ENCODE measurements at regions not wholly inside any gene's neighbourhood (a gene's known extent, or its start where the extent isn't known, plus 50 kb on each side); places are given as distances from the start of the nearest gene placed in this dataset.

DNA sequence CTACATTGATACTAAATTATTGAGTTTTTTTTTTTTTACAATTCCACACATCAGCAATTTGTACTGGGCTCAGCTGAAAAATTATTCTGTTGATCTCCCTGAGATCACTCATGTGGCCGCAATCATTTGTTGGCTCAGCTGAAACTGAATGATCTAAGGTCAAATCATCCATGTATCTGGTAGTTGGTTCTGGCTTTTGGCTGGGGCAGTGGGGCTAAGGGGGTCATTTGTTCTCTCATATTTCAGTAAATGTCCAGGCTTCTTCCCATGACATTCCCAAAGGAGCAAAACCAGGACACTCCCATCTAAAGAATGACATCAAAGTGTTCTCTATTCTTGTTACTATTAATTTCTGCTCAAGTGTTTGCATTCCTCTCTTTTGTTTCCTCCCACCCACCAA lies 806.7 kb upstream of the ADGRL2 start:
- H3K9ac ChIP-seq (ENCODE audit: low read length): no peak overlapping the region
- no peaks in the 10 kb centered on the region; the same call in 1 of the 2 replicates for H3K9me2 ChIP-seq (replicated peaks; ENCODE audit: insufficient read depth, low read length)
- no peak overlapping the region for H2AFZ ChIP-seq (ENCODE audit: low read depth, low read length, severe bottlenecking)
- H3K4me3 ChIP-seq (ENCODE audit: insufficient read depth, low read length, poor library complexity, severe bottlenecking): no peak overlapping the region
- no peak overlapping the region for H3K27ac ChIP-seq (ENCODE audit: low read depth, low read length)
- no peaks in the 10 kb centered on the region for H3K9me3 ChIP-seq (ENCODE audit: insufficient read depth, low read length)
- no peaks in the 10 kb centered on the region for H3K36me3 ChIP-seq (ENCODE audit: low read length)
- H4K20me1 ChIP-seq (ENCODE audit: low read depth, low read length): no peaks in the 10 kb centered on the region
- no peaks in the 10 kb centered on the region for H3F3A ChIP-seq (ENCODE audit: insufficient read depth)
- no peaks in the 10 kb centered on the region for H3K79me2 ChIP-seq (ENCODE audit: insufficient read depth, low read length)
- TF ChIP-seq EZH2phosphoT487 (conservative IDR thresholded peaks at IDR 0.05; ENCODE audit: low read length): no peak
- TF ChIP-seq, protein P1, sequence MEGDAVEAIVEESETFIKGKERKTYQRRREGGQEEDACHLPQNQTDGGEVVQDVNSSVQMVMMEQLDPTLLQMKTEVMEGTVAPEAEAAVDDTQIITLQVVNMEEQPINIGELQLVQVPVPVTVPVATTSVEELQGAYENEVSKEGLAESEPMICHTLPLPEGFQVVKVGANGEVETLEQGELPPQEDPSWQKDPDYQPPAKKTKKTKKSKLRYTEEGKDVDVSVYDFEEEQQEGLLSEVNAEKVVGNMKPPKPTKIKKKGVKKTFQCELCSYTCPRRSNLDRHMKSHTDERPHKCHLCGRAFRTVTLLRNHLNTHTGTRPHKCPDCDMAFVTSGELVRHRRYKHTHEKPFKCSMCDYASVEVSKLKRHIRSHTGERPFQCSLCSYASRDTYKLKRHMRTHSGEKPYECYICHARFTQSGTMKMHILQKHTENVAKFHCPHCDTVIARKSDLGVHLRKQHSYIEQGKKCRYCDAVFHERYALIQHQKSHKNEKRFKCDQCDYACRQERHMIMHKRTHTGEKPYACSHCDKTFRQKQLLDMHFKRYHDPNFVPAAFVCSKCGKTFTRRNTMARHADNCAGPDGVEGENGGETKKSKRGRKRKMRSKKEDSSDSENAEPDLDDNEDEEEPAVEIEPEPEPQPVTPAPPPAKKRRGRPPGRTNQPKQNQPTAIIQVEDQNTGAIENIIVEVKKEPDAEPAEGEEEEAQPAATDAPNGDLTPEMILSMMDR (IDR thresholded peaks at IDR 0.05; ENCODE audit: insufficient read depth, low read length, poor library complexity, severe bottlenecking): no peak
- H3K4me2 ChIP-seq (ENCODE audit: low read depth, low read length, poor library complexity, severe bottlenecking): no peak overlapping the region
- H3K27me3 ChIP-seq (ENCODE audit: low read length): no peaks in the 10 kb centered on the region

DNA sequence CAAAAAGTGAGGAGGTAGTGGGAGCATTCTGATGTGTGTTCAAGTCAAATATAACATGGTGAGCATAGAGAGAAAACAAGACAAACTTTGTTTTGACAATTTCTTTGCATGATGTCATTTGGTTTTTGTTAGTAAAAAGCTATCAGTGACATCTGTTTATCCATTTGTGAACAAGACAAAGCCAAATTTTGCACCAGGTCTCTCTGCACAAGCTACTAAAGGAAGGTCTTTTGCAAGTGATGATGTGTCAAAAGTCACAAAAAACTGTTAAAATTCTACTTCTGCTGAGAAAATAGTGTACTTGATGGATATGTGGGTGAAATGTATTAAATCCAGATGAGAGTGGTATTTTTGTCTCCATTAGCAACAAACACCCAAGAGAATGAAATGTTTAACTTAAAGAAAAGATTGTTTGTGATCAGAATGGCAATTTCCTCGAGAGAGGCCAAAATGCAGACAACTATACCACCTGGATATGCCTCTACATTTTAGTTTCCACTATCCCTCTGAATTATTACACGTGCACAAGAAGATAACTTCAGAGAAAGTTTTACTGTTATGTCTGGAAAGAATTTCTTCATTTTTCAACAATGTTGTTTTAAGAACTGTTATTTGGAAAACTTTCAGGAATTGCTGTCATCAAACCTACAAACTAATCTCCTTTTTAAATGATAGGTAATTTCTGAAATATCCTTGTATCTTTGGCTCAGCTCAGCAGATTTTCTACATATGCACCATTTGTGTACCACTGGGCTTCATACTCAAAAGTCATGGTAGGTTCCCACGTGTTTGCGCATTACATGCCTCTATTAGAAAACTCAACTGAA lies 807.4 kb upstream of the ADGRL2 start:
- TF ChIP-seq, protein P1 (IDR thresholded peaks at IDR 0.05; ENCODE audit: insufficient read depth, low read length, poor library complexity, severe bottlenecking): no peak
- TF ChIP-seq EZH2phosphoT487 (conservative IDR thresholded peaks at IDR 0.05; ENCODE audit: low read length): no peak
- Histone ChIP-seq H3K9ac (ENCODE audit: low read length) (no peak overlapping the region), H3K9me3 (ENCODE audit: insufficient read depth, low read length) (no peaks in the 10 kb centered on the region), H3K36me3 (ENCODE audit: low read length) (no peaks in the 10 kb centered on the region), H3K27ac (ENCODE audit: low read depth, low read length) (no peak overlapping the region), H3K79me2 (ENCODE audit: insufficient read depth, low read length) (no peaks in the 10 kb centered on the region), H3K4me2 (ENCODE audit: low read depth, low read length, poor library complexity, severe bottlenecking) (no peak overlapping the region), H3K4me3 (ENCODE audit: insufficient read depth, low read length, poor library complexity, severe bottlenecking) (no peak overlapping the region), H3K9me2 (replicated peaks; ENCODE audit: insufficient read depth, low read length) (no peaks in the 10 kb centered on the region; the same call in 1 of the 2 replicates), H3K27me3 (ENCODE audit: low read length) (no peaks in the 10 kb centered on the region), H2AFZ (ENCODE audit: low read depth, low read length, severe bottlenecking) (no peak overlapping the region), H3F3A (ENCODE audit: insufficient read depth) (no peaks in the 10 kb centered on the region), H4K20me1 (ENCODE audit: low read depth, low read length) (no peaks in the 10 kb centered on the region)

DNA sequence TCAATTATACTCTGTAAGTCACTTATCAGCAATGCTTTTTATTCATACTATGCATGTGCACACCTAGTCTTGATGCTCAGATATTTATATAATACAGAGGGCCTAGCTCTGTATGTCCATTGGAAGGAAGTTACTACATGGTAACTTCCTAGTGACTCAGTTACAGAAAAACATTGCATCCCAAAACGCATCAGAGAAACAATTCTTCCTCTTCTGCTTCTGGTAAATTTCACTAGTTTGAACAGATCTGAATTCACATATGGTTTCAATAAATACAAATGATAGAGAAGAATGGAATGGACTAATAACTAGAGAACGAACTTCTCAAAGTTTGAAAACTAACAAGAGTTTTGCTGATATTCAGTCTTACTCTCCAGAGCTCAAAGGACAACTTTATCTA lies 811.3 kb upstream of the ADGRL2 start:
- no peak overlapping the region for H2AFZ ChIP-seq (ENCODE audit: low read depth, low read length, severe bottlenecking)
- H3K79me2 ChIP-seq (ENCODE audit: insufficient read depth, low read length): no peaks in the 10 kb centered on the region
- no peak for TF ChIP-seq EZH2phosphoT487 (conservative IDR thresholded peaks at IDR 0.05; ENCODE audit: low read length)
- TF ChIP-seq, protein P1 (IDR thresholded peaks at IDR 0.05; ENCODE audit: insufficient read depth, low read length, poor library complexity, severe bottlenecking): no peak
- H3K9me2 ChIP-seq (replicated peaks; ENCODE audit: insufficient read depth, low read length): no peaks in the 10 kb centered on the region
- no peak overlapping the region for H3K27ac ChIP-seq (ENCODE audit: low read depth, low read length)
- H3K4me2 ChIP-seq (ENCODE audit: low read depth, low read length, poor library complexity, severe bottlenecking): no peak overlapping the region
- H3K4me3 ChIP-seq (ENCODE audit: insufficient read depth, low read length, poor library complexity, severe bottlenecking): no peak overlapping the region
- no peak overlapping the region for H3K9ac ChIP-seq (ENCODE audit: low read length)
- H3K36me3 ChIP-seq (ENCODE audit: low read length): no peaks in the 10 kb centered on the region
- no peaks in the 10 kb centered on the region for H3F3A ChIP-seq (ENCODE audit: insufficient read depth)
- H3K9me3 ChIP-seq (ENCODE audit: insufficient read depth, low read length): no peaks in the 10 kb centered on the region
- H3K27me3 ChIP-seq (ENCODE audit: low read length): no peaks in the 10 kb centered on the region
- H4K20me1 ChIP-seq (ENCODE audit: low read depth, low read length): no peaks in the 10 kb centered on the region

All from SU-DHL-6 (cell line).